H1 (cell line): ENCODE measurements at regions not wholly inside any gene's neighbourhood (a gene's known extent, or its start where the extent isn't known, plus 50 kb on each side); places are given as distances from the start of the nearest gene placed in this dataset.

Experiments used
- GTF2F1 ChIP-seq: IDR thresholded peaks from 2 replicates; pipeline ENCODE4 v1.6.1; 2012; ENCODE audit warnings: low read depth, low read length, improper control_type of control experiment, borderline replicate concordance
- POU5F1 ChIP-seq: IDR thresholded peaks from 2 replicates; pipeline ENCODE4 v1.6.1; 2011; ENCODE audit warnings: low read depth, mild to moderate bottlenecking, low read length, moderate library complexity
- SIN3A ChIP-seq, 2 experiments: IDR thresholded peaks in 1 of 2; conservative IDR thresholded peaks in 1 of 2; 2 replicates each; pipeline ENCODE4 v1.6.1; 2011 to 2012; ENCODE audit warnings: low read length in 2 of 2, improper control_type of control experiment in 1 of 2, low read depth in 1 of 2, mild to moderate bottlenecking in 1 of 2
- SUZ12 ChIP-seq: fragments of 200-600 bp; sonication (generic); IDR thresholded peaks from 2 replicates; pipeline ENCODE4 v1.6.1; 2012; ENCODE audit warnings: mild to moderate bottlenecking, inconsistent platforms, low read length, moderate library complexity, mixed read lengths
- TF ChIP-seq, protein P1 (sequence below), 3 experiments: IDR thresholded peaks; 1 replicate in 2 of 3; 2 replicates in 1 of 3; pipeline versions ENCODE4 v1.5.1 to v1.6.1; 2011; ENCODE audit warnings: low read length in 3 of 3, mild to moderate bottlenecking in 3 of 3, inconsistent platforms in 2 of 3, low read depth in 1 of 3, moderate library complexity in 1 of 3; ENCODE audit not compliant: insufficient read depth in 1 of 3; ENCODE audit errors: control extremely low read depth in 1 of 3

GRCh38 chrX:42220666-42221065 is 297.3 kb upstream of the CASK start:
- TF ChIP-seq SIN3A (conservative IDR thresholded peaks at IDR 0.05 in 1 of 2, IDR thresholded peaks at IDR 0.05 in 1 of 2; ENCODE audit: low read depth in 1 of 2, low read length in 2 of 2): no peak
- TF ChIP-seq SUZ12: no peak
- no peak for TF ChIP-seq GTF2F1
- TF ChIP-seq, protein P1, sequence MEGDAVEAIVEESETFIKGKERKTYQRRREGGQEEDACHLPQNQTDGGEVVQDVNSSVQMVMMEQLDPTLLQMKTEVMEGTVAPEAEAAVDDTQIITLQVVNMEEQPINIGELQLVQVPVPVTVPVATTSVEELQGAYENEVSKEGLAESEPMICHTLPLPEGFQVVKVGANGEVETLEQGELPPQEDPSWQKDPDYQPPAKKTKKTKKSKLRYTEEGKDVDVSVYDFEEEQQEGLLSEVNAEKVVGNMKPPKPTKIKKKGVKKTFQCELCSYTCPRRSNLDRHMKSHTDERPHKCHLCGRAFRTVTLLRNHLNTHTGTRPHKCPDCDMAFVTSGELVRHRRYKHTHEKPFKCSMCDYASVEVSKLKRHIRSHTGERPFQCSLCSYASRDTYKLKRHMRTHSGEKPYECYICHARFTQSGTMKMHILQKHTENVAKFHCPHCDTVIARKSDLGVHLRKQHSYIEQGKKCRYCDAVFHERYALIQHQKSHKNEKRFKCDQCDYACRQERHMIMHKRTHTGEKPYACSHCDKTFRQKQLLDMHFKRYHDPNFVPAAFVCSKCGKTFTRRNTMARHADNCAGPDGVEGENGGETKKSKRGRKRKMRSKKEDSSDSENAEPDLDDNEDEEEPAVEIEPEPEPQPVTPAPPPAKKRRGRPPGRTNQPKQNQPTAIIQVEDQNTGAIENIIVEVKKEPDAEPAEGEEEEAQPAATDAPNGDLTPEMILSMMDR (IDR thresholded peaks at IDR 0.05; ENCODE audit: control extremely low read depth in 1 of 3, insufficient read depth in 1 of 3, low read depth in 1 of 3, low read length in 3 of 3): no peak
- no peak for TF ChIP-seq POU5F1
